Glutamatergic neuron (in vitro differentiated cells): ENCODE measurements at regions not wholly inside any gene's neighbourhood (a gene's known extent, or its start where the extent isn't known, plus 50 kb on each side); places are given as distances from the start of the nearest gene placed in this dataset.

Experiments used
- DNase-seq: peaks from one replicate; pipeline ENCODE4 v3.0.0; 2022
- H3K27ac Mint-ChIP-seq: one replicate; pipeline ENCODE4 v1.8.0; 2020; ENCODE audit warnings: mild to moderate bottlenecking, mixed read lengths, inconsistent platforms; ENCODE audit not compliant: unreplicated experiment
- H3K27me3 Mint-ChIP-seq: one replicate; pipeline ENCODE4 v1.8.0; 2020; ENCODE audit warnings: mild to moderate bottlenecking, moderate library complexity, mixed read lengths, inconsistent platforms; ENCODE audit not compliant: unreplicated experiment
- H3K36me3 Mint-ChIP-seq: one replicate; pipeline ENCODE4 v1.8.0; 2020; ENCODE audit warnings: mild to moderate bottlenecking, mixed read lengths, inconsistent platforms; ENCODE audit not compliant: unreplicated experiment
- H3K4me1 Mint-ChIP-seq: one replicate; pipeline ENCODE4 v1.8.0; 2020; ENCODE audit warnings: mild to moderate bottlenecking, low read depth, mixed read lengths, inconsistent platforms; ENCODE audit not compliant: unreplicated experiment
- H3K4me3 Mint-ChIP-seq: one replicate; pipeline ENCODE4 v1.8.0; 2020; ENCODE audit warnings: mild to moderate bottlenecking, mixed read lengths, inconsistent platforms; ENCODE audit not compliant: unreplicated experiment
- H3K9me3 Mint-ChIP-seq: one replicate; pipeline ENCODE4 v1.8.0; 2020; ENCODE audit warnings: mild to moderate bottlenecking, moderate library complexity, mixed read lengths, inconsistent platforms; ENCODE audit not compliant: unreplicated experiment
- CTCF ChIP-seq: fragments of 200-600 bp; sonication (generic); IDR thresholded peaks from one replicate; pipeline ENCODE4 v1.5.0; 2021; ENCODE audit not compliant: partially characterized antibody, unreplicated experiment

DNA sequence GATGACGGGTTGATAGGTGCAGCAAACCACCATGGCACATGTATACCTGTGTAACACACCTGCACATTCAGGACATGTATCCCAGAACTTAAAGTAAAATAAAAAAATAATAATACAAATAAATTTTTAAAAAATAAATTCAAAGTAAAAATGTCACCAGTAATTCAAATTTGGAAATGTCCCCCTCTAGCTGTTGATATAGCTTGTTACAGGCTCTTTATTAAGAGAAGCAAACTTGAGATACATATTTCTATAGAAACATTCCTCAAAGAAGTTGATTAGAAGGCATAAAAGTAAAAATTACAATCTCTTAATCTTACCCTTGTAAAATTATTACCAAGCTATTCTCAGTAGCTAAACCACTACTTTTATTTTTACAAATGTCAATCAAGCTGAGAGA is 1397.0 kb downstream of the FAM133A start:
- no peak for TF ChIP-seq CTCF
- Mint-ChIP-seq H3K27ac (no peak overlapping the region), H3K27me3 (no peaks in the 10 kb centered on the region), H3K36me3 (no peaks in the 10 kb centered on the region), H3K4me3 (no peak overlapping the region), H3K9me3 (no peaks in the 10 kb centered on the region), H3K4me1 (no peaks in the 10 kb centered on the region)
- DNase-seq: no peak

- no peak for DNase-seq
- Mint-ChIP-seq H3K36me3 (no peaks in the 10 kb centered on the region), H3K9me3 (no peaks in the 10 kb centered on the region), H3K4me3 (no peak overlapping the region), H3K27me3 (no peaks in the 10 kb centered on the region), H3K27ac (no peak overlapping the region), H3K4me1 (no peaks in the 10 kb centered on the region)
- TF ChIP-seq CTCF: no peak
Observed at GRCh38 chrX:95071621-95072020, 1397.6 kb downstream of the FAM133A start.

GRCh38 chrX:95076449-95076848 is 1402.4 kb downstream of the FAM133A start:
- TF ChIP-seq CTCF: peak; percentile 55
- H3K4me1 Mint-ChIP-seq: no peaks in the 10 kb centered on the region
- DNase-seq: no peak

GRCh38 chrX:95101851-95102390 is 1427.9 kb downstream of the FAM133A start:
- TF ChIP-seq CTCF: no peak
- no peak for DNase-seq
- no peaks in the 10 kb centered on the region for H3K4me1 Mint-ChIP-seq
- no peaks in the 10 kb centered on the region for H3K36me3 Mint-ChIP-seq
- H3K27ac Mint-ChIP-seq: no peak overlapping the region
- no peak overlapping the region for H3K4me3 Mint-ChIP-seq
- no peaks in the 10 kb centered on the region for H3K27me3 Mint-ChIP-seq
- no peaks in the 10 kb centered on the region for H3K9me3 Mint-ChIP-seq

More at GRCh38 chrX:95076449-95076848, 1402.4 kb downstream of the FAM133A start:
- Mint-ChIP-seq H3K27ac (no peak overlapping the region), H3K9me3 (no peaks in the 10 kb centered on the region), H3K4me3 (no peak overlapping the region), H3K36me3 (no peaks in the 10 kb centered on the region), H3K27me3 (peaks cover 1% of the 10 kb centered on the region)

- Mint-ChIP-seq H3K36me3 (no peaks in the 10 kb centered on the region), H3K9me3 (no peaks in the 10 kb centered on the region), H3K27me3 (no peaks in the 10 kb centered on the region), H3K4me1 (no peaks in the 10 kb centered on the region), H3K4me3 (no peak overlapping the region), H3K27ac (no peak overlapping the region)
- no peak for DNase-seq
- TF ChIP-seq CTCF: no peak
Observed at GRCh38 chrX:95117556-95117955, 1443.5 kb downstream of the FAM133A start.
